ENCODE measurements at regions not wholly inside any gene's neighbourhood (a gene's known extent, or its start where the extent isn't known, plus 50 kb on each side); places are given as distances from the start of the nearest gene placed in this dataset.

GRCh38 chr6:119423996-119424395 lies 74.4 kb upstream of the MAN1A1 start:
- no peak for TF ChIP-seq EZH2 (IDR thresholded peaks at IDR 0.05; ENCODE audit: low read length)
- no peak for TF ChIP-seq CTCF (optimal IDR thresholded peaks at IDR 0.05 in 1 of 3, IDR thresholded peaks at IDR 0.05 in 1 of 3, conservative IDR thresholded peaks at IDR 0.05 in 1 of 3; ENCODE audit: extremely low read depth in 1 of 3, insufficient read depth in 2 of 3, low read length in 3 of 3)

All from keratinocyte (primary cell).